ENCODE measurements at regions not wholly inside any gene's neighbourhood (a gene's known extent, or its start where the extent isn't known, plus 50 kb on each side); places are given as distances from the start of the nearest gene placed in this dataset.

- Histone ChIP-seq H3K4me2 (ENCODE audit: low read depth, low read length, poor library complexity, severe bottlenecking) (no peak overlapping the region), H3K9me3 (ENCODE audit: insufficient read depth, low read length) (no peaks in the 10 kb centered on the region; the same call in 1 of the 2 replicates), H3F3A (ENCODE audit: insufficient read depth) (no peaks in the 10 kb centered on the region), H3K9ac (ENCODE audit: low read length) (no peak overlapping the region), H3K27ac (ENCODE audit: low read depth, low read length) (no peak overlapping the region), H3K4me3 (ENCODE audit: insufficient read depth, low read length, poor library complexity, severe bottlenecking) (no peak overlapping the region), H4K20me1 (ENCODE audit: low read depth, low read length) (no peaks in the 10 kb centered on the region), H3K79me2 (ENCODE audit: insufficient read depth, low read length) (no peaks in the 10 kb centered on the region), H2AFZ (ENCODE audit: low read depth, low read length, severe bottlenecking) (no peak overlapping the region), H3K36me3 (ENCODE audit: low read length) (no peaks in the 10 kb centered on the region), H3K27me3 (ENCODE audit: low read length) (no peaks in the 10 kb centered on the region), H3K9me2 (replicated peaks; ENCODE audit: insufficient read depth, low read length) (no peaks in the 10 kb centered on the region)
- TF ChIP-seq, protein P1, sequence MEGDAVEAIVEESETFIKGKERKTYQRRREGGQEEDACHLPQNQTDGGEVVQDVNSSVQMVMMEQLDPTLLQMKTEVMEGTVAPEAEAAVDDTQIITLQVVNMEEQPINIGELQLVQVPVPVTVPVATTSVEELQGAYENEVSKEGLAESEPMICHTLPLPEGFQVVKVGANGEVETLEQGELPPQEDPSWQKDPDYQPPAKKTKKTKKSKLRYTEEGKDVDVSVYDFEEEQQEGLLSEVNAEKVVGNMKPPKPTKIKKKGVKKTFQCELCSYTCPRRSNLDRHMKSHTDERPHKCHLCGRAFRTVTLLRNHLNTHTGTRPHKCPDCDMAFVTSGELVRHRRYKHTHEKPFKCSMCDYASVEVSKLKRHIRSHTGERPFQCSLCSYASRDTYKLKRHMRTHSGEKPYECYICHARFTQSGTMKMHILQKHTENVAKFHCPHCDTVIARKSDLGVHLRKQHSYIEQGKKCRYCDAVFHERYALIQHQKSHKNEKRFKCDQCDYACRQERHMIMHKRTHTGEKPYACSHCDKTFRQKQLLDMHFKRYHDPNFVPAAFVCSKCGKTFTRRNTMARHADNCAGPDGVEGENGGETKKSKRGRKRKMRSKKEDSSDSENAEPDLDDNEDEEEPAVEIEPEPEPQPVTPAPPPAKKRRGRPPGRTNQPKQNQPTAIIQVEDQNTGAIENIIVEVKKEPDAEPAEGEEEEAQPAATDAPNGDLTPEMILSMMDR (IDR thresholded peaks at IDR 0.05; ENCODE audit: insufficient read depth, low read length, poor library complexity, severe bottlenecking), result no peak
- no peak for TF ChIP-seq EZH2phosphoT487 (conservative IDR thresholded peaks at IDR 0.05; ENCODE audit: low read length)
These were observed 79.7 kb upstream of the FERD3L start for GRCh38 chr7:19224951-19225350.

- no peak overlapping the region for H2AFZ ChIP-seq (ENCODE audit: low read depth, low read length, severe bottlenecking)
- no peaks in the 10 kb centered on the region for H3K36me3 ChIP-seq (ENCODE audit: low read length)
- H3K9ac ChIP-seq (ENCODE audit: low read length), result no peak overlapping the region
- H3K27me3 ChIP-seq (ENCODE audit: low read length), result no peaks in the 10 kb centered on the region
- H3K9me2 ChIP-seq (replicated peaks; ENCODE audit: insufficient read depth, low read length), result no peaks in the 10 kb centered on the region; the same call in 1 of the 2 replicates
- no peak overlapping the region for H3K4me3 ChIP-seq (ENCODE audit: insufficient read depth, low read length, poor library complexity, severe bottlenecking)
- H3K4me2 ChIP-seq (ENCODE audit: low read depth, low read length, poor library complexity, severe bottlenecking), result no peak overlapping the region
- no peaks in the 10 kb centered on the region for H4K20me1 ChIP-seq (ENCODE audit: low read depth, low read length)
- H3K9me3 ChIP-seq (ENCODE audit: insufficient read depth, low read length), result no peaks in the 10 kb centered on the region
- no peaks in the 10 kb centered on the region for H3F3A ChIP-seq (ENCODE audit: insufficient read depth)
- no peaks in the 10 kb centered on the region for H3K79me2 ChIP-seq (ENCODE audit: insufficient read depth, low read length)
- no peak for TF ChIP-seq EZH2phosphoT487 (conservative IDR thresholded peaks at IDR 0.05; ENCODE audit: low read length)
- TF ChIP-seq, protein P1 (IDR thresholded peaks at IDR 0.05; ENCODE audit: insufficient read depth, low read length, poor library complexity, severe bottlenecking), result no peak
- no peak overlapping the region for H3K27ac ChIP-seq (ENCODE audit: low read depth, low read length)
These were observed 70.2 kb upstream of the FERD3L start for GRCh38 chr7:19215412-19215811.

DNA sequence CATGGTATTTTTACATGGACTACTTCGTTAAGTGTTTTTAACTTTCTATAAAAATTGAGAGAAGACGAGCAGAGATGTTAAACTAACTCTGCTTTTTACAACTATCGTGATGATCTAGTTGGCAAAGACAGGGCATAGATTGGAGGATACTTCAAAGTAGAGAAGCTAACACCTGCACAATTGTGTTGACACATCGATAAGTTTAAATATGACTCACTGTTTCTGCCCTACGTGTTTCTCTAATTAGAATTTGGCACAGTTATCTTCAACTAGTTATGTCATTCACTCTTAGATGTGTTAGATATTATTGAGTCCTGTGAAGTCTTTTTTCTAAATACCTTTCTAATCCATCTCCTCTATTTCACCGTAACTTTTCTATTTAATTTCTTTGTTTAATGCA, 68.5 kb upstream of the FERD3L start:
- Histone ChIP-seq H3K9me3 (ENCODE audit: insufficient read depth, low read length) (no peaks in the 10 kb centered on the region), H3K36me3 (ENCODE audit: low read length) (no peaks in the 10 kb centered on the region), H3K9ac (ENCODE audit: low read length) (no peak overlapping the region), H3K4me2 (ENCODE audit: low read depth, low read length, poor library complexity, severe bottlenecking) (no peak overlapping the region), H2AFZ (ENCODE audit: low read depth, low read length, severe bottlenecking) (no peak overlapping the region), H3K27me3 (ENCODE audit: low read length) (no peaks in the 10 kb centered on the region), H3K79me2 (ENCODE audit: insufficient read depth, low read length) (no peaks in the 10 kb centered on the region), H3K27ac (ENCODE audit: low read depth, low read length) (no peak overlapping the region), H4K20me1 (ENCODE audit: low read depth, low read length) (no peaks in the 10 kb centered on the region), H3F3A (ENCODE audit: insufficient read depth) (no peaks in the 10 kb centered on the region), H3K4me3 (ENCODE audit: insufficient read depth, low read length, poor library complexity, severe bottlenecking) (no peak overlapping the region), H3K9me2 (replicated peaks; ENCODE audit: insufficient read depth, low read length) (no peaks in the 10 kb centered on the region; the same call in 1 of the 2 replicates)
- TF ChIP-seq, protein P1 (IDR thresholded peaks at IDR 0.05; ENCODE audit: insufficient read depth, low read length, poor library complexity, severe bottlenecking), result no peak
- no peak for TF ChIP-seq EZH2phosphoT487 (conservative IDR thresholded peaks at IDR 0.05; ENCODE audit: low read length)
